RCC 7860 (cell line): ENCODE measurements at regions not wholly inside any gene's neighbourhood (a gene's known extent, or its start where the extent isn't known, plus 50 kb on each side); places are given as distances from the start of the nearest gene placed in this dataset.

Experiments
- DNase-seq: peaks from one replicate; pipeline ENCODE4 v3.0.0-alpha.2; 2015; ENCODE audit warnings: low spot score
- FAIRE-seq: peaks from 2 replicates; lab custom pipeline; 2012; peaks lifted over from hg19 to GRCh38; lab: Jason Lieb, UNC

GRCh38 chr1:214920337-214920736 lies 162.2 kb upstream of the KCNK2 start:
- DNase-seq (no peak), FAIRE-seq (no peak)

GRCh38 chr1:214923278-214923915 lies 159.1 kb upstream of the KCNK2 start:
- no peak for DNase-seq

GRCh38 chr1:214927796-214928195 lies 154.7 kb upstream of the KCNK2 start:
- no peak for FAIRE-seq

More at GRCh38 chr1:214923278-214923915, 159.1 kb upstream of the KCNK2 start:
- no peak for FAIRE-seq

GRCh38 chr1:214928574-214928973 lies 154.0 kb upstream of the KCNK2 start:
- no peak for FAIRE-seq

More at GRCh38 chr1:214927796-214928195, 154.7 kb upstream of the KCNK2 start:
- DNase-seq: no peak

GRCh38 chr1:214933375-214933774 lies 149.2 kb upstream of the KCNK2 start:
- no peak for DNase-seq
- no peak for FAIRE-seq

More at GRCh38 chr1:214928574-214928973, 154.0 kb upstream of the KCNK2 start:
- no peak for DNase-seq

GRCh38 chr1:214934045-214934444 lies 148.5 kb upstream of the KCNK2 start:
- DNase-seq (no peak), FAIRE-seq (no peak)

- DNase-seq: no peak
- no peak for FAIRE-seq
These were observed 147.3 kb upstream of the KCNK2 start for GRCh38 chr1:214935258-214935657.

- FAIRE-seq: no peak
These were observed 143.4 kb upstream of the KCNK2 start for GRCh38 chr1:214939180-214939579.

GRCh38 chr1:214941061-214941460 lies 141.5 kb upstream of the KCNK2 start:
- no peak for FAIRE-seq

More at GRCh38 chr1:214939180-214939579, 143.4 kb upstream of the KCNK2 start:
- no peak for DNase-seq

GRCh38 chr1:214943054-214943453 lies 139.5 kb upstream of the KCNK2 start:
- FAIRE-seq (no peak), DNase-seq (no peak)

More at GRCh38 chr1:214941061-214941460, 141.5 kb upstream of the KCNK2 start:
- no peak for DNase-seq

GRCh38 chr1:214946615-214947014 lies 135.9 kb upstream of the KCNK2 start:
- DNase-seq (no peak), FAIRE-seq (no peak)

- FAIRE-seq: no peak
- DNase-seq: no peak
These were observed 129.9 kb upstream of the KCNK2 start for GRCh38 chr1:214952648-214953047.

GRCh38 chr1:214953901-214954616 lies 128.5 kb upstream of the KCNK2 start:
- FAIRE-seq: no peak
- no peak for DNase-seq

- FAIRE-seq: no peak
- no peak for DNase-seq
These were observed 128.0 kb upstream of the KCNK2 start for GRCh38 chr1:214954617-214954949.

GRCh38 chr1:214957330-214958137 lies 125.0 kb upstream of the KCNK2 start:
- peak; percentile 23 for DNase-seq
- FAIRE-seq: no peak

- no peak for DNase-seq
- no peak for FAIRE-seq
These were observed 124.1 kb upstream of the KCNK2 start for GRCh38 chr1:214958486-214958885.

GRCh38 chr1:214966346-214966745 lies 116.2 kb upstream of the KCNK2 start:
- no peak for FAIRE-seq
- DNase-seq: no peak

- DNase-seq: no peak
- no peak for FAIRE-seq
These were observed 114.5 kb upstream of the KCNK2 start for GRCh38 chr1:214967865-214968575.

- FAIRE-seq (no peak), DNase-seq (no peak)
These were observed 112.5 kb upstream of the KCNK2 start for GRCh38 chr1:214970016-214970415.

- FAIRE-seq (no peak), DNase-seq (no peak)
These were observed 111.5 kb upstream of the KCNK2 start for GRCh38 chr1:214971071-214971470.

GRCh38 chr1:214974002-214974401 lies 108.5 kb upstream of the KCNK2 start:
- FAIRE-seq (no peak), DNase-seq (no peak)
